ENCODE measurements at regions not wholly inside any gene's neighbourhood (a gene's known extent, or its start where the extent isn't known, plus 50 kb on each side); places are given as distances from the start of the nearest gene placed in this dataset.

DNA sequence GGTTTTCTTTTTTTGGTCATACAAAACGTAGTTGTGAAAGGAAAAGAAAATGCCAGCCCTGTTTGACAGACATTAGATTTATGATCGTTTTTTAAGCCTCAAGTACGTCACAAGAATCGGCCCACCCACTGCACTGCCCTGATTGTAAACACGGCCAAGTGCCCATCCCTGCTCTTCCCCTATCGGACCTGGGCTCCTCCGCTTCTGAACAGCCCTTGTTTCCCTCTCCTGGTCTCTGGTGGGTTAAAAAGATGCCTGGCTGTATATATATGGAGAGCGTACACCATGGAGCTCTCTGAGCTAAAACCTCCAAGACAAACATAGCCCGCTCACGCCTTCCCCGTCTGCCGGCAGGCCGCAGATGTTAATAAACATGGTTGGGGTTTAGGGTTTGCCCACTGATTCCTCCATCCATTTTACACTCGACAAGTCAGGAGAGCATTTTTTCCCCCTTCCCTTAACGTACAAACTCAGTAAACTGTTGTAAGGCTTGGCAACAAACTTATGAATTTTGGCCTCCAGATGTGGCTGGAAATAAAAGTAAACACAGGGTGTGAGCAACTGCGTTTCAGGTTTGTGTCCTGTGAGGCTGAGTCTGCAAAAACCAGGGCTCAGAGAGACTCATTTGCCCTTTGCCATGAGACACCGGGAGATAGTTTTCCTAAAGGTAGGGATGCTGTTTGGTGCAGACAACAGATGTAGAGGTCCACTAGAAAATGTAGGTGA is 325.9 kb downstream of the SOX9 start:
- in situ Hi-C loops (cut with HindIII; ENCODE audit: low sequenced_read_pairs): no loop called here
- TF ChIP-seq, protein P1, sequence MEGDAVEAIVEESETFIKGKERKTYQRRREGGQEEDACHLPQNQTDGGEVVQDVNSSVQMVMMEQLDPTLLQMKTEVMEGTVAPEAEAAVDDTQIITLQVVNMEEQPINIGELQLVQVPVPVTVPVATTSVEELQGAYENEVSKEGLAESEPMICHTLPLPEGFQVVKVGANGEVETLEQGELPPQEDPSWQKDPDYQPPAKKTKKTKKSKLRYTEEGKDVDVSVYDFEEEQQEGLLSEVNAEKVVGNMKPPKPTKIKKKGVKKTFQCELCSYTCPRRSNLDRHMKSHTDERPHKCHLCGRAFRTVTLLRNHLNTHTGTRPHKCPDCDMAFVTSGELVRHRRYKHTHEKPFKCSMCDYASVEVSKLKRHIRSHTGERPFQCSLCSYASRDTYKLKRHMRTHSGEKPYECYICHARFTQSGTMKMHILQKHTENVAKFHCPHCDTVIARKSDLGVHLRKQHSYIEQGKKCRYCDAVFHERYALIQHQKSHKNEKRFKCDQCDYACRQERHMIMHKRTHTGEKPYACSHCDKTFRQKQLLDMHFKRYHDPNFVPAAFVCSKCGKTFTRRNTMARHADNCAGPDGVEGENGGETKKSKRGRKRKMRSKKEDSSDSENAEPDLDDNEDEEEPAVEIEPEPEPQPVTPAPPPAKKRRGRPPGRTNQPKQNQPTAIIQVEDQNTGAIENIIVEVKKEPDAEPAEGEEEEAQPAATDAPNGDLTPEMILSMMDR (IDR thresholded peaks at IDR 0.05; ENCODE audit: low read depth, low read length): no peak
- DNase-seq (ENCODE audit: low read depth, low spot score): no peak
- no peak overlapping the region for H3K4me3 ChIP-seq (ENCODE audit: low read depth, low read length)

DNA sequence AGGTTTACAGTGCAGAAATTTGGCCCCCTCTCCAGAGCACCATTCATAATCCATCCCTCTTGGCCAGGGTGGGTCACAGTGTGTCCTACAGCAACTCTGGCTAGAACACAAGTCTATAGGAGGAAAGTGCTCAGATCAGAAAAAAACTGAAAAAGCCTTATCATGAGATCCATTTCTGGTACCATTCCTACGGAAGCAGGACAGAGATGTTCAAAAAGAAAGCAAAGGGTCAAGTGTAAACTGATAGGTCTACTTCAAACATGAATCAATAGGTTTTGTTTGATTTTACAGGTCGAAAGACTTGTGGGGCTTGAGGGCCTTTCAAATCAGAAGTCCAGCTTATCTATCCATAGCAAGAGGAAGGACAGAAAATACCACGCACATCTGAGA is 326.4 kb downstream of the SOX9 start:
- TF ChIP-seq, protein P1 (IDR thresholded peaks at IDR 0.05; ENCODE audit: low read depth, low read length): no peak
- in situ Hi-C loops (cut with HindIII; ENCODE audit: low sequenced_read_pairs): no loop called here
- no peak for DNase-seq (ENCODE audit: low read depth, low spot score)
- no peak overlapping the region for H3K4me3 ChIP-seq (ENCODE audit: low read depth, low read length)

DNA sequence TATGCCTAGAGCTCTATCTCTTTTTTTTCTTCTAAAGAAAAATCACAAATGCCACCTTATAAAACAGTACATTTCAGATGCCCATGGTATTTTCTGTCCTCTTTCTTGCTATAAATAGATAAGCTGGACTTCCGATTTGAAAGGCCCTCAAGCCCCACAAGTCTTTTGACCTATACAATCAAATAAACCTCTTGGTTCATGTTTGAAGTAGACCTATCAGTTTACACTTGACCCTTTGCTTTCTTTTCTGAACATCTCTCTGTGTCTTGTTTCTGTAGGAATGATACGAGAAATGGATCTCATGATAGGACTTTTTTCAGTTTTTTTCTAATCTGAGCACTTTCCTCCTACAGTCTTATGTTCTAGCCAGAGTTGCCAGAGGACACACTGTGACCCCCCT is 327.2 kb downstream of the SOX9 start:
- no peak overlapping the region for H3K4me3 ChIP-seq (ENCODE audit: low read depth, low read length)
- TF ChIP-seq, protein P1 (IDR thresholded peaks at IDR 0.05; ENCODE audit: low read depth, low read length): no peak
- in situ Hi-C loops (cut with HindIII; ENCODE audit: low sequenced_read_pairs): no loop called here
- DNase-seq (ENCODE audit: low read depth, low spot score): no peak

DNA sequence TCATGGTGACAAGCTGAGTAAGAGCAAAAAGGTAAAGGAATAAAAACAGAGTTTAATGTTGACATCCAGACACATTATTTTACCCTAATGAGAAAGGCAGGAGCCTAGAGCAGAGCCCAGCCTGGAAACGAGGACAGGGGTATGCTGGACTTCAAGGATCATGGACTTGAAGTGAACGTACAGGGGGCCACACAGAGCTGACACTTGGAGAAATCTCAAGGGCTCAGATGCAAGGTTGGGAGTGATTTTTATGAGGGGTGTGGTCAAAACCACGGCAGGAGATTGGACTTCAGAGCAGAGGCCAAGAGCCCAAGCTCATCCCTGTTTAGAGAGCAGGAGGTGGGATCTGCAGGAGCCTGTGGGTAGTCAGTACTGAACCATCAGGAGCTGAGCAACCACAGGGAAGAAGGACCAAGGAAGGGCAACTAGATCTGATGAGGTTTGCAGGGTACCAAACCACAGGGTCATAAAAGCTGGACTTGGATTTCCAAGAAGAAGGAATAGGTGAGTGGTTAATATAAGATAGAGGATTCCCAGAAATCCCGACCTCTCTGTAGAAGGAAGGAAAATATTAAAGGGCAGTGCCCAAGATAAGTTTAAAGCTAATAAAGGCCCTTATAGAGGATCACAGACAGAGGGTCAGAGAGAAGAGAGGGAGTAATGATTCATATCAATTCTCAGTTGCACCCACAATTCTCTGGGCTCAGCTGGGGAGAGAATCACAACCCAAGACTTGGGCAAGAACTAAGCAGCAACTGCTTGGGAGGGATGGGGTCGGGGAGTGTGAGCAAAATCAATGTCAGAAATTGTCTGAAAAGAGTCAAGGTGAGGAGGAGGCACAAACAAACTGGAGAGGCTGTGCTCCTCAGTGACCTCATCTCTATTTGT is 331.7 kb downstream of the SOX9 start:
- in situ Hi-C loops (cut with HindIII; ENCODE audit: low sequenced_read_pairs): no loop called here
- H3K4me3 ChIP-seq (ENCODE audit: low read depth, low read length): no peak overlapping the region
- DNase-seq (ENCODE audit: low read depth, low spot score): no peak
- TF ChIP-seq, protein P1 (IDR thresholded peaks at IDR 0.05; ENCODE audit: low read depth, low read length): no peak

DNA sequence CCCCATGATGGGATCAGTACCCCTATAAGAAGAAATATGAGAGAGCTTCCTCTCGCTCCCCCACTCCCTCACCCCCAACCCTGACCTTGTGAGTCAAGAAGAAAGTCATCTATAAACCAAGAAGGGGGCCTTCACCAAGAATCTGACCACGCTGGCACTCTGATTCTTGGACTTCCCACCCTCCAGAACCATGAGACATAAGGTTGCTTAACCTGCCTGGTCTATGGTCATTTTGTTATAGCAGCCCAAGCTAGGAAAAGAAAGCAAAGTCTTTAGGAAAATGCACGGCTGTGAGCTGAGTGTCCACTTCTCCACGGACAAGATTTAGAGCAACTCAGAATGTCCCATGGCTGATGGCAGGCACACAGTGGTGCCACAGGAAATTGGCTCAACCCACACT is 333.5 kb downstream of the SOX9 start:
- TF ChIP-seq, protein P1 (IDR thresholded peaks at IDR 0.05; ENCODE audit: low read depth, low read length): no peak
- DNase-seq (ENCODE audit: low read depth, low spot score): no peak
- H3K4me3 ChIP-seq (ENCODE audit: low read depth, low read length): no peak overlapping the region
- in situ Hi-C loops (cut with HindIII; ENCODE audit: low sequenced_read_pairs): no loop called here

DNA sequence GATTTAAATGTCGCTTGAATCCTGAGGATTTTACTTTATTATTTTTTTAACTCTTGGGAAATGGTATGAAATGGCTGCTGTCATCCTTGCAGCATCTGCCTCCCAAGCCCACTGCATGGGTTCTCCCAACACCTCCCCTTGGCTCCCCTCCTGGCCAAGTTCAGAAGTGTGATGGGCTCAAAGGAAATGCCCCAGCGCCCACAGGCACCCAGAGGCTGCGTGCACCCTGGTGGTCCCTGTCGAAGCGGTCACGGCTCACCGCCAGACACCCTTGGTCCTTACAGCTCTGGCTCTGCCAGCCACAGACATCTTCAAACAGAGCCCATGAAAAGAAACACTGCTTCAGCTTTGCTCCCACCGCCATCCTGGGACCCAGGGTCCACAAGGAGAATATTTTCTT is 334.7 kb downstream of the SOX9 start:
- in situ Hi-C loops (cut with HindIII; ENCODE audit: low sequenced_read_pairs): no loop called here
- TF ChIP-seq, protein P1 (IDR thresholded peaks at IDR 0.05; ENCODE audit: low read depth, low read length): no peak
- no peak overlapping the region for H3K4me3 ChIP-seq (ENCODE audit: low read depth, low read length)
- DNase-seq (ENCODE audit: low read depth, low spot score): no peak
